ENCODE measurements at regions not wholly inside any gene's neighbourhood (a gene's known extent, or its start where the extent isn't known, plus 50 kb on each side); places are given as distances from the start of the nearest gene placed in this dataset.

DNA sequence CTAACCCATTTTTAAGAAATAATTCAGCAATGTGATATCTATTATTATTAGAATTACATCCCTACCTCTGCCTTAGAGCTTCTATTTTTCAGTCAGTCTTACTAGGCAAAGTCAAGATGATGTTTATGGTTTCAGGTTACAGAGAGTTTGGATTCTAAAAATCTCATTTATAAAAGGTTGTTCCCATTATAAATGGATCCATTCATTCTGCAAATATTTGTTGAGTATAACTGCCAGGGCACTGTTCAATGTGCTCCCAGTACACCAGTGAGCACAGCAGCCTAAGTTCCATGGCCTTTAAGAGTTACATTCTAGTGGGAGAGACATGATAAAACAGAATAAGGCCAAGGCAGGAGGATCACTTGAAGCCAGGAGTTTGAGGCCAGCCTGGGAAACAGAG, 75.9 kb upstream of the EYA4 start:
- DNase-seq (ENCODE audit: low read depth, low spot score), result no peak
- no peak overlapping the region for H3K27ac ChIP-seq

DNA sequence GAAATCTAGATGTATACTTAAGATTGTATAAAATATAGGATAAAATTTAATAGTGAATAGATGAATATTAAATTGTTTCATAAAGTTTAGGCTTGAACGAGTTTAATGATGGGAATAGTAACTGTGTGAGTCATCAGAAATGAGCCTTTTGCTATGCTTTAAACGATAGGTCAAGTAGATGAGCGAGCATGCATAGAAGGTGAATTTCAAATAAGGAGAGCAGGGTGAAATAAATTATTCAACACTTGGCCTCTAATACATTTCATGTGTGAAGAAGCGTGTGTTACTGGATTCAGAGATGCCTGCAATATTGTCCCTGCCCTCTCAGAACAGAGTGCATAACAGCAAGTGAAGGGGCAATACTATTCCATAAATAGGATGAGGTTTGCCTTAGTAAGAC, 74.4 kb upstream of the EYA4 start:
- H3K27ac ChIP-seq, result no peak overlapping the region
- DNase-seq (ENCODE audit: low read depth, low spot score), result no peak

GRCh38 chr6:133169901-133170300, 71.3 kb upstream of the EYA4 start:
- no peak overlapping the region for H3K27ac ChIP-seq
- DNase-seq (ENCODE audit: low read depth, low spot score), result no peak

DNA sequence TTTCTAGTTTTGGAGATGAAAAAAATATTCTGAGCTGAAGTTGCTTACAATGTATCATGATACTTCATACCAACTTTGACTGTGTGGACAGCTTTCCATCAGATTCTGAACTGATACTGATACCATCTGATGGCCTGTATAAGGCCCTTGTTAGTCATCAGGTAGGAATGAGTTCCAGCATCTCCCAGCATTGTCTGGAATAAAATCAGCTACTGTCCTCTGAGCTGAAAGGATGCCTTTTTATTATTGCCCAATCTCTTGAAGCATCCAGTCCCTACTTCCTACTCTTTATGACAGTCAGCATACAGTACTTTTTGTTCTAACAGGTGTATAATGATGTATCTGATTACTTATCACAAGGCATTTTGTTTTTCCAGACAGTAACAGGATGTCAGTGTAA, 70.6 kb upstream of the EYA4 start:
- H3K27ac ChIP-seq, result no peak overlapping the region
- no peak for DNase-seq (ENCODE audit: low read depth, low spot score)

GRCh38 chr6:133171989-133172604, 69.1 kb upstream of the EYA4 start:
- DNase-seq (ENCODE audit: low read depth, low spot score), result no peak
- H3K27ac ChIP-seq, result no peak overlapping the region

DNA sequence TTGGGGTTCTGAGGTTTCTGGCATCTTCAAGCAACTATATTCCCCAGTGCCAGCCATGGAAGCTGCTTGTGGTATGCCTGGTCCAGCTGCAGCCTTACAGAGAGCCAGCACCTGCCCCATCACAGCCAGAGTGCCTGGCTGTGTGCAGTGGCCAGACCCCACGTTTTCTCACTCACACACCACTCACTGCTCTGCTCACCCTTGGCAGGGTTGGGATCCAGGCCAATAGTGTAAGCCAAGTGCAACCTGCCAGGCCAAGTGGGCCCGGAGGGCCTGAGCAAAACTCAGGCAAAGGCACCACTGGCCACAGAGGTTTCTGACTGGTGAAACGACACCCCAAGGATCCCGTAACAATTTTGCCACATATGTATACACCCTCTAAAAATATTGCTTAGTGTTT, 67.9 kb upstream of the EYA4 start:
- no peak overlapping the region for H3K27ac ChIP-seq
- no peak for DNase-seq (ENCODE audit: low read depth, low spot score)

DNA sequence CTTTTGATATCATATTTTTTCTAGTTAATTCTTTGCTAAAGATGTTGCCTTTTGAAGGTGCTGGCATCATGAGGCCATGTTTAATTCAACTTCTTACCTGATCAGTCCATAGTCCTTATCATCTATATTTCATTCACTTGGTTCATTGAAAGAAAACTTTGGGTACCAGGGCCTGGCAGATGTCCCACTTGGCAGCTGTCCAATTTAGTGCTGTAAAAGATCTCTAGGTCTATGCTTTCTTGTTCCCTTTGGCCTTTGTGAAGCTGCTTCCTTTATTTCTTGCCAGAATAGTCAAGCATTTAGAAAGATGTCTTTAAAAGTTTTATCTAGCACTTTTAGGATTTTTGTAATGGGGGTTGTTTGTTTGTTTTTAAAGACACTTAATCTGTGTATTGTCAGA, 61.7 kb upstream of the EYA4 start:
- H3K27ac ChIP-seq, result no peak overlapping the region
- no peak for DNase-seq (ENCODE audit: low read depth, low spot score)

DNA sequence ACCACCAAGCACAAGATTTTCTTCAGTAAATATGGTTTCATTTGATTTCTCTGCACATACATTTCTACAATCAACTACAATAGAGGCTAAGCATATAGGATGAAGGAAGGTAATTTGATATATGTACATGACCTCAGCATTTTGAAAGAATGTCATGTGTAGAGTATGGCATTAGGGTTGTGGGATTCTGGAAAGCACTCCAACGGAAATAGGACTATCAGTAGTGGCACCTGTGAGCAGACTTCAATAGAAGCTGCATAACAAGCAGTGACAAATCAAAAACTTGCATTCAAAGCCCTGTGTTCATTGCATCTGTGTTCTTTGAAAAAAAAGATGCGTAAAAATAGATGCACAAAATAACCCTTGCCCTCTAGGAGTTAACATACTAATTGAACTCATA, 57.5 kb upstream of the EYA4 start:
- no peak overlapping the region for H3K27ac ChIP-seq
- DNase-seq (ENCODE audit: low read depth, low spot score), result no peak

DNA sequence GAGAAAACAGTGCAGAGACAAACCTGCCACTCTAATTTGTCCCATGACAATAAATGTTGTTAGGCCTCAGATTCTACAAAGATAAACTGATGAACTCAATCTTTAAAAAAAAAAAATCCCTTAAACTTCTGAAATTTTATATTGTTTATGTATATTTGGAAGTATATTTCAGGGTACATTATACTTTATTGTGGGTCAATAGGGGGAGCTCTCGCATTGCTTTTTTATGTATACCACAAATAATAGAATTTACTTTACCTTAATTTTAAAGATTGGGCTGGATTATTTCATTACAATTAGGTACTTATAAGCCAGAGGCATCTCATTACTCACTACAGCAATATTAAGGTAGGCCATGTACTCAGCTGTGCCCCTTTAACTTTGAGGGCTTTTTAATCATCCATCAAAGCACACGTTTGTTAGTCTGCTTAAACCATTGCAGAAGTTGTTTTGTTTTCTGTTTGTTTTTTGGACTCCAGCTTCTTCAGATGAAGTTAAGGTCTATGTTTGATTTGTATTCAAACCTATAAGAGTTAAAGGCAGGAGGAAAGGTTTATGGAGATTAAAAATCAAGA, 56.3 kb upstream of the EYA4 start:
- H3K27ac ChIP-seq, result no peak overlapping the region
- DNase-seq (ENCODE audit: low read depth, low spot score), result no peak

DNA sequence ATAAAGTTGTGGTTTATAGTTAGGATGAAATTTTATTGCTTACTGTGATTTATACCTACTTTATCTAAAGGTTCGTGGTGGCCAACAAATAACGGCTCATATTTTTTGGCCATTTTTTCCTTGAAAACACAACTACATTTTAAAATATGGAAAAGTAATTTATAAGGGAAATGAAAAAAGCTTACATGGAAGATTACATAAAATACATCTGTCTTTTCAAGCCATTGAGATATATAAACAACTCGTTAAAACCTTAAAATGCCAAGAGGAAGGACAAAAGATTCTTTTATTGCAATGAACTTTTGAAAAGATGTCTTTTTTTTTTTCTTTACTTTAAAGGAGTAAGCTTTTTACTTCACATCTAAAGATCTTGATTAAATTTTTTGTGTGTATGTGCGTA, 55.4 kb upstream of the EYA4 start:
- no peak for DNase-seq (ENCODE audit: low read depth, low spot score)
- H3K27ac ChIP-seq, result no peak overlapping the region

DNA sequence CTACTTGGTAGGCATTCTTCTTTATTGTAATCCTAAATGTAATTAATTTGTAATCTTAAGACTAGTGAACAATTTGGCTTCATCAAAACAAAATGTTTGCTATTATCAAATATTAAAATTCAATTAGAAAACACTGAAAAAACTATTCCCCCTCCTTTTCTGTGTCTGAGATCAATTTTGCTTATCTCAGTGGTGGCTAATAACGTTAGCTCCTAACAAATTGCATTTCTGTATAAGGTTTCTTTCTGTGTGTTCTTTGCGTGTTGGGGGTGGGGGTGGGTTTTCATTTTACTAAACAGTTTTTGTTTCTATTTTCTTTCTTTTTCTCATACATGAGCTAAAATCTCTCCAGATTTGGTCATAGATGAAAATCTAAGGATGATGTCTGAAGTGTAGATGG, 54.0 kb upstream of the EYA4 start:
- H3K27ac ChIP-seq, result no peak overlapping the region
- DNase-seq (ENCODE audit: low read depth, low spot score), result no peak

- DNase-seq (ENCODE audit: low read depth, low spot score), result no peak
These were observed 53.3 kb upstream of the EYA4 start for GRCh38 chr6:133187657-133188453.

DNA sequence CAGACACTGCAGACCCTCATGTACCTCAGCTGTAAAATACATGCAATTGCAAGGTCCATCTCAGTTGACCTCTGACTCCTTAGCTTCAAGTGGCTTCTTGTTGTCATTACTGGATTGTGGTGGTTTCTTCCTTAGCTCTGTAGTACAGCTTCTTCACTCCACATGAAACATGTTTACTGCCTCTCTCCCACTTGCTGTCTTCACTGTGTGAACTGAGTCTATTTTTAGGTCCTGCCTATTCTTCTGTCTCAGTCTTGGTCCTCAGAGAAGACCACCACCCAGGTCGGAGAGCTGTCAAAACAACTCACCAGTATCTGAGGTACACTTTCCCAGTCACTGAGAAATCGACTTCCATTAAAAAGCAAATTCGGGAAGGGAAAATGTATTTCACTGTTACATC, 50.2 kb upstream of the EYA4 start:
- DNase-seq (ENCODE audit: low read depth, low spot score), result no peak
- H3K27ac ChIP-seq, result no peak overlapping the region

More at GRCh38 chr6:133187657-133188453, 53.3 kb upstream of the EYA4 start:
- no peak overlapping the region for H3K27ac ChIP-seq

- H3K27ac ChIP-seq, result no peak overlapping the region
- DNase-seq (ENCODE audit: low read depth, low spot score), result no peak
These were observed 49.8 kb upstream of the EYA4 start for GRCh38 chr6:133191323-133191722.
